A673 (cell line): ENCODE measurements at regions not wholly inside any gene's neighbourhood (a gene's known extent, or its start where the extent isn't known, plus 50 kb on each side); places are given as distances from the start of the nearest gene placed in this dataset.
"Not testable (repeated sequence)": the region's sequence is repeated elsewhere in the genome, so short reads cannot be mapped to it uniquely, and the experiment has no call there.

Experiments used
- EZH2 ChIP-seq: fragments of 200-600 bp; sonication (generic); IDR thresholded peaks from 2 replicates; pipeline ENCODE4 v1.6.1; 2017; ENCODE audit warnings: borderline replicate concordance, low read depth, mild to moderate bottlenecking, mixed read lengths, antibody characterized with exemption, low read length; ENCODE audit not compliant: poor library complexity, severe bottlenecking
- TF ChIP-seq, protein P1 (sequence below): fragments of 300-800, 200-600 bp; sonication (generic); conservative IDR thresholded peaks from 2 replicates; pipeline ENCODE4 v1.5.1; 2017; ENCODE audit warnings: low read depth, mild to moderate bottlenecking, antibody characterized with exemption, low read length, moderate library complexity, mixed read lengths

GRCh38 chr1:30155253-30155652 lies 568.1 kb downstream of the MATN1 start:
- TF ChIP-seq, protein P1, sequence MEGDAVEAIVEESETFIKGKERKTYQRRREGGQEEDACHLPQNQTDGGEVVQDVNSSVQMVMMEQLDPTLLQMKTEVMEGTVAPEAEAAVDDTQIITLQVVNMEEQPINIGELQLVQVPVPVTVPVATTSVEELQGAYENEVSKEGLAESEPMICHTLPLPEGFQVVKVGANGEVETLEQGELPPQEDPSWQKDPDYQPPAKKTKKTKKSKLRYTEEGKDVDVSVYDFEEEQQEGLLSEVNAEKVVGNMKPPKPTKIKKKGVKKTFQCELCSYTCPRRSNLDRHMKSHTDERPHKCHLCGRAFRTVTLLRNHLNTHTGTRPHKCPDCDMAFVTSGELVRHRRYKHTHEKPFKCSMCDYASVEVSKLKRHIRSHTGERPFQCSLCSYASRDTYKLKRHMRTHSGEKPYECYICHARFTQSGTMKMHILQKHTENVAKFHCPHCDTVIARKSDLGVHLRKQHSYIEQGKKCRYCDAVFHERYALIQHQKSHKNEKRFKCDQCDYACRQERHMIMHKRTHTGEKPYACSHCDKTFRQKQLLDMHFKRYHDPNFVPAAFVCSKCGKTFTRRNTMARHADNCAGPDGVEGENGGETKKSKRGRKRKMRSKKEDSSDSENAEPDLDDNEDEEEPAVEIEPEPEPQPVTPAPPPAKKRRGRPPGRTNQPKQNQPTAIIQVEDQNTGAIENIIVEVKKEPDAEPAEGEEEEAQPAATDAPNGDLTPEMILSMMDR = not testable (repeated sequence)
- not testable (repeated sequence) for TF ChIP-seq EZH2
